H1 (cell line): ENCODE measurements at regions not wholly inside any gene's neighbourhood (a gene's known extent, or its start where the extent isn't known, plus 50 kb on each side); places are given as distances from the start of the nearest gene placed in this dataset.

Source experiments
- CTCF ChIA-PET: fragments of 300-600 bp; sonication (Branson Sonifier 250); formaldehyde crosslinking; loops from one replicate; lab custom pipeline; 2021; ENCODE audit not compliant: partially characterized antibody; lab: Charles Lee
- POLR2A ChIA-PET: fragments of 300-600 bp; sonication (Branson Sonifier 250); formaldehyde crosslinking; loops from one replicate; lab custom pipeline; 2021; ENCODE audit warnings: inconsistent platforms; ENCODE audit not compliant: partially characterized antibody; lab: Charles Lee
- DNase-seq, 2 experiments: peaks; one replicate each; pipeline versions ENCODE4 v3.0.0 to v3.0.0-alpha.2; 2010 to 2022; ENCODE audit warnings: low spot score in 2 of 2, low read depth in 1 of 2, mixed read lengths in 1 of 2
- FAIRE-seq: peaks from 2 replicates; lab custom pipeline; 2011; peaks lifted over from hg19 to GRCh38; lab: Jason Lieb, UNC
- H2AFZ ChIP-seq: 2 replicates; pipeline ENCODE4 v1.8.1; 2012; ENCODE audit warnings: low read length, inconsistent platforms
- H2AK5ac ChIP-seq: 2 replicates; pipeline ENCODE4 v1.6.1; 2013; ENCODE audit warnings: low read depth, low read length
- H2BK120ac ChIP-seq: replicated peaks from 2 replicates; pipeline ENCODE3; 2013; ENCODE audit warnings: low read depth, low read length, inconsistent platforms
- H2BK12ac ChIP-seq: 2 replicates; pipeline ENCODE4 v1.6.1; 2013; ENCODE audit warnings: low read depth, low read length
- H2BK15ac ChIP-seq: 2 replicates; pipeline ENCODE4 v1.6.1; 2013; ENCODE audit warnings: low read length
- H2BK20ac ChIP-seq: 2 replicates; pipeline ENCODE4 v1.6.1; 2013; ENCODE audit warnings: low read length
- H2BK5ac ChIP-seq: 2 replicates; pipeline ENCODE4 v1.6.1; 2013; ENCODE audit warnings: low read depth, low read length
- H3K14ac ChIP-seq: 2 replicates; pipeline ENCODE4 v1.6.1; 2013; ENCODE audit warnings: inconsistent platforms; ENCODE audit not compliant: insufficient read length
- H3K18ac ChIP-seq: 2 replicates; pipeline ENCODE4 v1.6.1; 2013; ENCODE audit warnings: low read length; ENCODE audit errors: extremely low read depth
- H3K23ac ChIP-seq: 2 replicates; pipeline ENCODE4 v1.6.1; 2013; ENCODE audit warnings: inconsistent platforms; ENCODE audit not compliant: insufficient read length
- H3K23me2 ChIP-seq: 2 replicates; pipeline ENCODE4 v1.6.1; 2013; ENCODE audit warnings: low read depth, low read length
- H3K27ac ChIP-seq: 2 replicates; pipeline ENCODE4 v1.6.1; 2011; ENCODE audit warnings: low read depth, low read length, inconsistent platforms
- H3K27me3 ChIP-seq, 4 experiments: replicated peaks in 1 of 4; 1 replicate in 1 of 4; 2 replicates in 3 of 4; pipeline versions ENCODE4 v1.6.1 to v1.8.1; 2011 to 2013; ENCODE audit warnings: low read length in 3 of 4, mild to moderate bottlenecking in 3 of 4, inconsistent platforms in 2 of 4, mixed read lengths in 2 of 4, moderate library complexity in 1 of 4; ENCODE audit not compliant: control insufficient read depth in 3 of 4, insufficient read depth in 3 of 4; ENCODE audit errors: extremely low read depth in 1 of 4
- H3K36me3 ChIP-seq, 4 experiments: 2 replicates each; pipeline versions ENCODE4 v1.6.1 to v1.8.1; 2011 to 2013; ENCODE audit warnings: mild to moderate bottlenecking in 4 of 4, low read length in 3 of 4, moderate library complexity in 2 of 4, control low read depth in 1 of 4, inconsistent platforms in 1 of 4; ENCODE audit not compliant: insufficient read depth in 4 of 4, control insufficient read depth in 2 of 4
- H3K4ac ChIP-seq: replicated peaks from 2 replicates; pipeline ENCODE3; 2013; ENCODE audit warnings: low read length, low read depth, mixed read lengths, inconsistent platforms; ENCODE audit not compliant: insufficient read length
- H3K4me1 ChIP-seq, 4 experiments: replicated peaks in 1 of 4; 1 replicate in 1 of 4; 2 replicates in 3 of 4; pipeline versions ENCODE4 v1.6.1 to v1.8.1; 2011 to 2013; ENCODE audit warnings: low read length in 3 of 4, inconsistent platforms in 2 of 4, mixed read lengths in 1 of 4; ENCODE audit not compliant: insufficient read depth in 4 of 4, control insufficient read depth in 3 of 4
- H3K4me2 ChIP-seq, 2 experiments: 2 replicates each; pipeline versions ENCODE4 v1.6.1 to v1.8.1; 2011 to 2013; ENCODE audit warnings: low read depth in 2 of 2, low read length in 2 of 2, control low read depth in 1 of 2, inconsistent platforms in 1 of 2, mild to moderate bottlenecking in 1 of 2; ENCODE audit not compliant: insufficient read depth in 1 of 2
- H3K4me3 ChIP-seq, 4 experiments: fragments of 200-600, 300-600 bp in 1 of 4; sonication (generic), shearing (Covaris generic), sonication (Bioruptor Twin) in 1 of 4; 2 replicates each; pipeline versions ENCODE4 v1.5.1 to v1.8.1; 2011 to 2016; ENCODE audit warnings: low read length in 4 of 4, low read depth in 3 of 4, control low read depth in 2 of 4, inconsistent platforms in 2 of 4, mild to moderate bottlenecking in 2 of 4, mixed read lengths in 1 of 4, moderate library complexity in 1 of 4; ENCODE audit not compliant: insufficient read depth in 2 of 4; ENCODE audit errors: extremely low read depth in 1 of 4
- H3K56ac ChIP-seq: replicated peaks from 2 replicates; pipeline ENCODE3; 2013; ENCODE audit warnings: low read depth, mild to moderate bottlenecking, mixed read lengths, low read length, inconsistent platforms; ENCODE audit not compliant: insufficient read length
- H3K79me1 ChIP-seq: 2 replicates; pipeline ENCODE4 v1.6.1; 2013; ENCODE audit warnings: low read depth, low read length, control low read depth
- H3K79me2 ChIP-seq, 2 experiments: 2 replicates each; pipeline versions ENCODE4 v1.6.1 to v1.8.1; 2012 to 2013; ENCODE audit warnings: low read length in 2 of 2, mild to moderate bottlenecking in 2 of 2, inconsistent platforms in 1 of 2; ENCODE audit not compliant: insufficient read depth in 2 of 2, control insufficient read depth in 1 of 2
- H3K9ac ChIP-seq, 4 experiments: replicated peaks in 1 of 4; 1 replicate in 1 of 4; 2 replicates in 3 of 4; pipeline versions ENCODE4 v1.6.1 to v1.8.1; 2011 to 2013; ENCODE audit warnings: low read depth in 3 of 4, low read length in 3 of 4, control low read depth in 2 of 4, mild to moderate bottlenecking in 2 of 4, moderate library complexity in 2 of 4, inconsistent platforms in 1 of 4; ENCODE audit errors: extremely low read depth in 1 of 4
- H3K9me3 ChIP-seq, 2 experiments: 2 replicates each; pipeline versions ENCODE4 v1.6.1 to v1.8.1; 2012 to 2013; ENCODE audit warnings: mild to moderate bottlenecking in 2 of 2, moderate library complexity in 2 of 2, control low read depth in 1 of 2, inconsistent platforms in 1 of 2, low read depth in 1 of 2, low read length in 1 of 2, mixed read lengths in 1 of 2; ENCODE audit not compliant: insufficient read depth in 2 of 2
- H4K20me1 ChIP-seq, 2 experiments: replicated peaks in 1 of 2; 2 replicates each; pipeline versions ENCODE3 to v1.8.1; 2011 to 2013; ENCODE audit warnings: inconsistent platforms in 2 of 2, low read length in 2 of 2, mild to moderate bottlenecking in 1 of 2; ENCODE audit not compliant: insufficient read depth in 2 of 2, control insufficient read depth in 1 of 2
- H4K5ac ChIP-seq: 2 replicates; pipeline ENCODE4 v1.6.1; 2013; ENCODE audit warnings: low read length, low read depth, mixed read lengths, inconsistent platforms; ENCODE audit not compliant: insufficient read length
- H4K8ac ChIP-seq: 2 replicates; pipeline ENCODE4 v1.8.0; 2013; ENCODE audit warnings: mild to moderate bottlenecking, moderate library complexity, low read length, inconsistent platforms; ENCODE audit not compliant: insufficient read depth; ENCODE audit errors: extremely low read depth
- H4K91ac ChIP-seq: replicated peaks from 2 replicates; pipeline ENCODE3; 2013; ENCODE audit warnings: low read length, mixed read lengths, inconsistent platforms; ENCODE audit not compliant: insufficient read length
- ATF3 ChIP-seq: IDR thresholded peaks from 2 replicates; pipeline ENCODE4 v1.6.1; 2011; ENCODE audit warnings: low read depth, mild to moderate bottlenecking, low read length; ENCODE audit not compliant: insufficient read depth
- BCL11A ChIP-seq, 2 experiments: IDR thresholded peaks; one replicate each; pipeline ENCODE4 v1.6.1; 2011; ENCODE audit warnings: low read depth in 2 of 2, low read length in 2 of 2, mild to moderate bottlenecking in 2 of 2
- EGR1 ChIP-seq: IDR thresholded peaks from 2 replicates; pipeline ENCODE4 v1.6.1; 2011; ENCODE audit warnings: low read depth, low read length, borderline replicate concordance
- KDM4A ChIP-seq: IDR thresholded peaks from one replicate; pipeline ENCODE4 v1.7.1; 2012; ENCODE audit warnings: low read depth, mild to moderate bottlenecking, moderate library complexity, low read length, inconsistent platforms; ENCODE audit not compliant: severe bottlenecking
- PHF8 ChIP-seq: fragments of 200-600 bp; sonication (generic); conservative IDR thresholded peaks from 2 replicates; pipeline ENCODE4 v1.7.1; 2012; ENCODE audit warnings: low read depth, mild to moderate bottlenecking, inconsistent platforms, low read length, moderate library complexity
- RBBP5 ChIP-seq: IDR thresholded peaks from 2 replicates; pipeline ENCODE4 v1.7.1; 2012; ENCODE audit warnings: low read depth, mild to moderate bottlenecking, inconsistent platforms, low read length, moderate library complexity, borderline replicate concordance
- SIRT6 ChIP-seq: IDR thresholded peaks from one replicate; pipeline ENCODE4 v1.7.1; 2012; ENCODE audit warnings: low read length, inconsistent platforms
- SP1 ChIP-seq: IDR thresholded peaks from 2 replicates; pipeline ENCODE4 v1.6.1; 2011; ENCODE audit warnings: low read depth, low read length
- SP2 ChIP-seq: IDR thresholded peaks from 2 replicates; pipeline ENCODE4 v1.6.1; 2012; ENCODE audit warnings: mild to moderate bottlenecking, low read length, inconsistent platforms
- SP4 ChIP-seq: IDR thresholded peaks from 2 replicates; pipeline ENCODE4 v1.6.1; 2012; ENCODE audit warnings: low read length, inconsistent platforms
- SRF ChIP-seq: IDR thresholded peaks from 2 replicates; pipeline ENCODE4 v1.6.1; 2011; ENCODE audit warnings: mild to moderate bottlenecking, low read depth, low read length, moderate library complexity
- TAF7 ChIP-seq: optimal IDR thresholded peaks from 2 replicates; pipeline ENCODE3; 2011; ENCODE audit warnings: low read depth, mild to moderate bottlenecking, inconsistent platforms, low read length, moderate library complexity, borderline replicate concordance
- USF2 ChIP-seq: IDR thresholded peaks from 2 replicates; pipeline ENCODE4 v1.6.1; 2011; ENCODE audit warnings: low read length, improper control_type of control experiment
- ZNF274 ChIP-seq: IDR thresholded peaks from 2 replicates; pipeline ENCODE4 v1.7.0; 2012; ENCODE audit warnings: low read length, borderline replicate concordance; ENCODE audit errors: extremely low read depth
- WGBS, 2 experiments: shearing (Covaris generic) in 1 of 2; methylation state at CpG; one replicate each; pipeline versions ENCODE4 v1.1.6 to v1.1.7; 2013 to 2015; ENCODE audit warnings: low lambda C conversion rate in 2 of 2, mixed read lengths in 2 of 2, inconsistent platforms in 1 of 2, low coverage in 1 of 2, missing lambda C conversion rate in 1 of 2; ENCODE audit not compliant: insufficient replicate concordance in 2 of 2, insufficient coverage in 1 of 2, insufficient read length in 1 of 2; ENCODE audit errors: extremely low coverage in 1 of 2, missing lambda C conversion rate in 1 of 2; 5-methylcytosine and 5-hydroxymethylcytosine counted together

- H2BK15ac ChIP-seq: no peak overlapping the region
- no peak overlapping the region for H2AK5ac ChIP-seq
- no peak overlapping the region for H3K18ac ChIP-seq
- H3K27ac ChIP-seq: no peak overlapping the region
- H2BK12ac ChIP-seq: no peak overlapping the region
- no peak overlapping the region for H3K56ac ChIP-seq
- no peak overlapping the region for H2BK5ac ChIP-seq
- H2BK120ac ChIP-seq: no peak overlapping the region
- no peak overlapping the region for H4K91ac ChIP-seq
- peaks cover 3 to 5% (median 4%) of the 10 kb centered on the region in 4 experiments; a peak in 6 of 7 replicates for H3K4me1 ChIP-seq
- no peak overlapping the region for H2BK20ac ChIP-seq
- H3K79me2 ChIP-seq: no peaks in the 10 kb centered on the region
- H2AFZ ChIP-seq: no peak overlapping the region
- no peak overlapping the region for H3K4ac ChIP-seq
- no peak overlapping the region for H3K4me3 ChIP-seq
- WGBS, 2 experiments: 96% methylated on average over 9 of the region's 9 CpGs; no CpG with 5 or more reads in 1 of the 2 experiments
- ChIA-PET POLR2A (no interaction called here), CTCF (interaction anchor here (1.2 kb wide), 1 partner anchor 22 kb away, joined by 3 read pairs; no protein-coding TSS in a partner anchor)
- H3K27me3 ChIP-seq: no peaks in the 10 kb centered on the region
- no peak overlapping the region for H3K14ac ChIP-seq
- no peak overlapping the region for H4K8ac ChIP-seq
- no peak overlapping the region for H3K9ac ChIP-seq
- no peaks in the 10 kb centered on the region for H4K20me1 ChIP-seq
- no peaks in the 10 kb centered on the region for H3K23me2 ChIP-seq
- peaks cover 6% of the 10 kb centered on the region in 2 experiments; a peak in 2 of 4 replicates for H3K9me3 ChIP-seq
- H4K5ac ChIP-seq: no peak overlapping the region
- H3K79me1 ChIP-seq: no peaks in the 10 kb centered on the region
- no peaks in the 10 kb centered on the region for H3K36me3 ChIP-seq
- H3K4me2 ChIP-seq: no peak overlapping the region
- no peak overlapping the region for H3K23ac ChIP-seq
- no peak for FAIRE-seq
- no peak for DNase-seq
- TF ChIP-seq KDM4A: no peak
- TF ChIP-seq SP1: no peak
- no peak for TF ChIP-seq ATF3
- no peak for TF ChIP-seq SP4
- TF ChIP-seq RBBP5: no peak
- no peak for TF ChIP-seq EGR1
- no peak for TF ChIP-seq PHF8
- TF ChIP-seq USF2: no peak
- TF ChIP-seq SIRT6: no peak
- TF ChIP-seq ZNF274: no peak
- no peak for TF ChIP-seq BCL11A (IDR thresholded peaks at IDR 0.05; ENCODE audit: low read depth in 2 of 2, low read length in 2 of 2)
- TF ChIP-seq TAF7: no peak
- no peak for TF ChIP-seq SRF
- TF ChIP-seq SP2: no peak
Observed at GRCh38 chr1:38187552-38187951, 141.0 kb upstream of the POU3F1 start.
